ENCODE measurements at regions not wholly inside any gene's neighbourhood (a gene's known extent, or its start where the extent isn't known, plus 50 kb on each side); places are given as distances from the start of the nearest gene placed in this dataset.

- no peak overlapping the region for H3K4me3 ChIP-seq
- TF ChIP-seq CTCF (IDR thresholded peaks at IDR 0.05) (no peak), POLR2A (IDR thresholded peaks at IDR 0.05) (no peak), EP300 (IDR thresholded peaks at IDR 0.05) (no peak), POLR2AphosphoS5 (IDR thresholded peaks at IDR 0.05) (no peak)
- H3K36me3 ChIP-seq: no peaks in the 10 kb centered on the region
- H3K4me1 ChIP-seq: no peaks in the 10 kb centered on the region
- DNase-seq (ENCODE audit: low spot score in 2 of 2): no peak
- no peaks in the 10 kb centered on the region for H3K27me3 ChIP-seq
- WGBS: 41% methylated on average over 5 of the region's 5 CpGs
- H3K9me3 ChIP-seq: no peaks in the 10 kb centered on the region
- no peak overlapping the region for H3K27ac ChIP-seq
Measured at GRCh38 chr1:90274376-90274775, 279.5 kb downstream of the ZNF326 start.

GRCh38 chr1:90273241-90273774, 278.4 kb downstream of the ZNF326 start:
- Histone ChIP-seq H3K27ac (no peak overlapping the region), H3K27me3 (no peaks in the 10 kb centered on the region), H3K36me3 (no peaks in the 10 kb centered on the region), H3K4me3 (no peak overlapping the region), H3K9me3 (no peaks in the 10 kb centered on the region), H3K4me1 (no peaks in the 10 kb centered on the region)
- no peak for TF ChIP-seq CTCF (IDR thresholded peaks at IDR 0.05)
- no peak for TF ChIP-seq EP300 (IDR thresholded peaks at IDR 0.05)
- no peak for TF ChIP-seq POLR2AphosphoS5 (IDR thresholded peaks at IDR 0.05)
- no peak for TF ChIP-seq POLR2A (IDR thresholded peaks at IDR 0.05)
- no peak for DNase-seq (ENCODE audit: low spot score in 2 of 2)

GRCh38 chr1:90262791-90263190, 267.9 kb downstream of the ZNF326 start:
- no peak overlapping the region for H3K4me3 ChIP-seq
- no peaks in the 10 kb centered on the region for H3K9me3 ChIP-seq
- no peak for DNase-seq (ENCODE audit: low spot score in 2 of 2)
- no peaks in the 10 kb centered on the region for H3K36me3 ChIP-seq
- TF ChIP-seq EP300 (IDR thresholded peaks at IDR 0.05) (no peak), POLR2AphosphoS5 (IDR thresholded peaks at IDR 0.05) (no peak), POLR2A (IDR thresholded peaks at IDR 0.05) (no peak), CTCF (IDR thresholded peaks at IDR 0.05) (no peak)
- no peak overlapping the region for H3K27ac ChIP-seq
- WGBS: 56% methylated on average over 2 of the region's 2 CpGs
- H3K4me1 ChIP-seq: no peaks in the 10 kb centered on the region
- H3K27me3 ChIP-seq: no peaks in the 10 kb centered on the region

- H3K9me3 ChIP-seq: no peaks in the 10 kb centered on the region
- TF ChIP-seq CTCF (IDR thresholded peaks at IDR 0.05): no peak
- no peak for TF ChIP-seq POLR2AphosphoS5 (IDR thresholded peaks at IDR 0.05)
- no peak for TF ChIP-seq EP300 (IDR thresholded peaks at IDR 0.05)
- TF ChIP-seq POLR2A (IDR thresholded peaks at IDR 0.05): no peak
- no peaks in the 10 kb centered on the region for H3K36me3 ChIP-seq
- no peaks in the 10 kb centered on the region for H3K4me1 ChIP-seq
- DNase-seq (ENCODE audit: low spot score in 2 of 2): no peak
- H3K27ac ChIP-seq: no peak overlapping the region
- 93% methylated on average over 1 of the region's 1 CpG for WGBS
- no peaks in the 10 kb centered on the region for H3K27me3 ChIP-seq
- H3K4me3 ChIP-seq: no peak overlapping the region
Measured at GRCh38 chr1:90262286-90262685, 267.4 kb downstream of the ZNF326 start.

GRCh38 chr1:90246069-90246468, 251.2 kb downstream of the ZNF326 start:
- TF ChIP-seq POLR2A (IDR thresholded peaks at IDR 0.05) (no peak), POLR2AphosphoS5 (IDR thresholded peaks at IDR 0.05) (no peak), CTCF (IDR thresholded peaks at IDR 0.05) (no peak), EP300 (IDR thresholded peaks at IDR 0.05) (no peak)
- DNase-seq (ENCODE audit: low spot score in 2 of 2): no peak
- WGBS: 94% methylated on average over 2 of the region's 2 CpGs
- Histone ChIP-seq H3K9me3 (peaks cover 3% of the 10 kb centered on the region), H3K4me3 (no peak overlapping the region), H3K36me3 (no peaks in the 10 kb centered on the region), H3K27me3 (no peaks in the 10 kb centered on the region), H3K27ac (no peak overlapping the region), H3K4me1 (no peaks in the 10 kb centered on the region)
